Fibroblast of lung (primary cell): ENCODE measurements at regions not wholly inside any gene's neighbourhood (a gene's known extent, or its start where the extent isn't known, plus 50 kb on each side); places are given as distances from the start of the nearest gene placed in this dataset.

Source experiments
- DNase-seq, 2 donors: peaks; one replicate each; pipeline versions ENCODE4 v3.0.0 to v3.0.0-alpha.2; 2010; ENCODE audit warnings: low read depth in 2 of 2
- H2AFZ ChIP-seq: 2 replicates; pipeline ENCODE4 v1.5.1; 2012; ENCODE audit warnings: low read length, control low read depth, inconsistent platforms
- H3K27ac ChIP-seq: 2 replicates; pipeline ENCODE4 v1.5.1; 2011; ENCODE audit warnings: low read length, control low read depth; ENCODE audit not compliant: insufficient read depth
- H3K27me3 ChIP-seq: 2 replicates; pipeline ENCODE4 v1.5.1; 2011; ENCODE audit warnings: mild to moderate bottlenecking, low read length; ENCODE audit not compliant: control insufficient read depth, insufficient read depth
- H3K36me3 ChIP-seq: 2 replicates; pipeline ENCODE4 v1.5.1; 2011; ENCODE audit warnings: low read length; ENCODE audit not compliant: control insufficient read depth, insufficient read depth
- H3K4me1 ChIP-seq: 2 replicates; pipeline ENCODE4 v1.5.1; 2011; ENCODE audit warnings: low read length; ENCODE audit not compliant: control insufficient read depth, insufficient read depth; ENCODE audit errors: extremely low read depth
- H3K4me2 ChIP-seq: 2 replicates; pipeline ENCODE4 v1.5.1; 2011; ENCODE audit warnings: low read length, control low read depth; ENCODE audit not compliant: insufficient read depth; ENCODE audit errors: extremely low read depth
- H3K4me3 ChIP-seq, 4 experiments: fragments of 200-600 bp in 1 of 4; sonication (generic) in 1 of 4; replicated peaks in 1 of 4; 2 replicates each; pipeline ENCODE4 v1.5.1; 2011 to 2016; ENCODE audit warnings: low read length in 4 of 4, low read depth in 3 of 4, mild to moderate bottlenecking in 3 of 4, control low read depth in 2 of 4, inconsistent platforms in 1 of 4, mixed read lengths in 1 of 4; ENCODE audit not compliant: insufficient read depth in 1 of 4; ENCODE audit errors: control extremely low read depth in 1 of 4
- H3K79me2 ChIP-seq: 2 replicates; pipeline ENCODE4 v1.5.1; 2012; ENCODE audit warnings: mild to moderate bottlenecking, low read length, inconsistent platforms; ENCODE audit not compliant: control insufficient read depth, insufficient read depth
- H3K9ac ChIP-seq: 2 replicates; pipeline ENCODE4 v1.5.1; 2011; ENCODE audit warnings: mild to moderate bottlenecking, low read length, control low read depth; ENCODE audit not compliant: insufficient read depth
- H3K9me3 ChIP-seq: 2 replicates; pipeline ENCODE4 v1.5.1; 2012; ENCODE audit warnings: low read depth, low read length; ENCODE audit not compliant: control insufficient read depth, insufficient read depth
- H4K20me1 ChIP-seq: 2 replicates; pipeline ENCODE4 v1.5.1; 2011; ENCODE audit warnings: low read length; ENCODE audit not compliant: control insufficient read depth, insufficient read depth; ENCODE audit errors: extremely low read depth
- EZH2 ChIP-seq: IDR thresholded peaks from 2 replicates; pipeline ENCODE4 v1.5.1; 2012; ENCODE audit warnings: low read length, control low read depth, mild to moderate bottlenecking; ENCODE audit errors: missing control alignments
- TF ChIP-seq, protein P1 (sequence below), 2 donors: IDR thresholded peaks in 1 of 2; conservative IDR thresholded peaks in 1 of 2; 1 replicate in 1 of 2; 2 replicates in 1 of 2; pipeline ENCODE4 v1.5.1; 2011 to 2012; ENCODE audit warnings: low read length in 2 of 2, control low read depth in 1 of 2, inconsistent platforms in 1 of 2, low read depth in 1 of 2, mild to moderate bottlenecking in 1 of 2

GRCh38 chr5:163887854-163888253 is 382.4 kb downstream of the MAT2B start:
- H3K4me2 ChIP-seq, result no peak overlapping the region
- DNase-seq, result no peak
- H3K9me3 ChIP-seq, result no peaks in the 10 kb centered on the region
- H3K9ac ChIP-seq, result no peak overlapping the region
- H4K20me1 ChIP-seq, result no peaks in the 10 kb centered on the region
- TF ChIP-seq, protein P1, sequence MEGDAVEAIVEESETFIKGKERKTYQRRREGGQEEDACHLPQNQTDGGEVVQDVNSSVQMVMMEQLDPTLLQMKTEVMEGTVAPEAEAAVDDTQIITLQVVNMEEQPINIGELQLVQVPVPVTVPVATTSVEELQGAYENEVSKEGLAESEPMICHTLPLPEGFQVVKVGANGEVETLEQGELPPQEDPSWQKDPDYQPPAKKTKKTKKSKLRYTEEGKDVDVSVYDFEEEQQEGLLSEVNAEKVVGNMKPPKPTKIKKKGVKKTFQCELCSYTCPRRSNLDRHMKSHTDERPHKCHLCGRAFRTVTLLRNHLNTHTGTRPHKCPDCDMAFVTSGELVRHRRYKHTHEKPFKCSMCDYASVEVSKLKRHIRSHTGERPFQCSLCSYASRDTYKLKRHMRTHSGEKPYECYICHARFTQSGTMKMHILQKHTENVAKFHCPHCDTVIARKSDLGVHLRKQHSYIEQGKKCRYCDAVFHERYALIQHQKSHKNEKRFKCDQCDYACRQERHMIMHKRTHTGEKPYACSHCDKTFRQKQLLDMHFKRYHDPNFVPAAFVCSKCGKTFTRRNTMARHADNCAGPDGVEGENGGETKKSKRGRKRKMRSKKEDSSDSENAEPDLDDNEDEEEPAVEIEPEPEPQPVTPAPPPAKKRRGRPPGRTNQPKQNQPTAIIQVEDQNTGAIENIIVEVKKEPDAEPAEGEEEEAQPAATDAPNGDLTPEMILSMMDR (conservative IDR thresholded peaks at IDR 0.05 in 1 of 2, IDR thresholded peaks at IDR 0.05 in 1 of 2; ENCODE audit: low read depth in 1 of 2, low read length in 2 of 2), result no peak
- TF ChIP-seq EZH2, result no peak
- no peak overlapping the region for H2AFZ ChIP-seq
- H3K79me2 ChIP-seq, result no peaks in the 10 kb centered on the region
- no peaks in the 10 kb centered on the region for H3K27me3 ChIP-seq
- no peak overlapping the region for H3K27ac ChIP-seq
- H3K36me3 ChIP-seq, result no peaks in the 10 kb centered on the region
- peaks cover 14% of the 10 kb centered on the region for H3K4me1 ChIP-seq
- no peak overlapping the region for H3K4me3 ChIP-seq

GRCh38 chr5:163888366-163888765 is 382.9 kb downstream of the MAT2B start:
- Histone ChIP-seq H3K9me3 (no peaks in the 10 kb centered on the region), H3K4me1 (peaks cover 17% of the 10 kb centered on the region), H2AFZ (no peak overlapping the region), H3K27me3 (no peaks in the 10 kb centered on the region), H4K20me1 (no peaks in the 10 kb centered on the region), H3K4me2 (no peak overlapping the region), H3K27ac (no peak overlapping the region), H3K9ac (no peak overlapping the region), H3K36me3 (no peaks in the 10 kb centered on the region), H3K79me2 (no peaks in the 10 kb centered on the region), H3K4me3 (no peak overlapping the region)
- peak; percentile 37 to 83 for DNase-seq
- no peak for TF ChIP-seq EZH2
- TF ChIP-seq, protein P1 (conservative IDR thresholded peaks at IDR 0.05 in 1 of 2, IDR thresholded peaks at IDR 0.05 in 1 of 2; ENCODE audit: low read depth in 1 of 2, low read length in 2 of 2), result no peak

- Histone ChIP-seq H3K27me3 (no peaks in the 10 kb centered on the region), H3K4me2 (no peak overlapping the region), H3K79me2 (no peaks in the 10 kb centered on the region), H3K9me3 (no peaks in the 10 kb centered on the region), H3K9ac (no peak overlapping the region), H4K20me1 (no peaks in the 10 kb centered on the region), H3K4me3 (no peak overlapping the region), H3K27ac (peak overlapping the region; percentile 14), H2AFZ (no peak overlapping the region), H3K4me1 (peaks cover 17% of the 10 kb centered on the region), H3K36me3 (no peaks in the 10 kb centered on the region)
- peak; percentile 83 to 92 for DNase-seq
- TF ChIP-seq EZH2, result no peak
- TF ChIP-seq, protein P1 (conservative IDR thresholded peaks at IDR 0.05 in 1 of 2, IDR thresholded peaks at IDR 0.05 in 1 of 2; ENCODE audit: low read depth in 1 of 2, low read length in 2 of 2), result no peak
Observed at GRCh38 chr5:163889369-163889768, 383.9 kb downstream of the MAT2B start.
